DND-41 (cell line): ENCODE measurements at regions not wholly inside any gene's neighbourhood (a gene's known extent, or its start where the extent isn't known, plus 50 kb on each side); places are given as distances from the start of the nearest gene placed in this dataset.

Experiments used
- ATAC-seq: fragments of 200-7000 bp; cut with Tn5 transposase; 3 replicates; pipeline ENCODE4 v1.9.1; 2021; ENCODE audit warnings: low read depth; ENCODE audit not compliant: insufficient read depth
- DNase-seq: peaks from one replicate; pipeline ENCODE4 v3.0.0-alpha.2; 2020
- H2AFZ ChIP-seq: 2 replicates; pipeline ENCODE4 v1.6.0; 2012; ENCODE audit warnings: low read depth, low read length
- H3K27ac ChIP-seq: 2 replicates; pipeline ENCODE4 v1.5.1; 2012; ENCODE audit warnings: low read length, inconsistent platforms
- H3K27me3 ChIP-seq: fragments of 200-600 bp; sonication (generic); 2 replicates; pipeline ENCODE4 v1.6.0; 2012; ENCODE audit warnings: low read length, mild to moderate bottlenecking, inconsistent platforms; ENCODE audit not compliant: insufficient read depth, poor library complexity
- H3K36me3 ChIP-seq: 2 replicates; pipeline ENCODE4 v1.5.1; 2012; ENCODE audit warnings: low read length, inconsistent platforms; ENCODE audit not compliant: insufficient read depth
- H3K4me1 ChIP-seq: 2 replicates; pipeline ENCODE4 v1.5.1; 2012; ENCODE audit warnings: mild to moderate bottlenecking, low read length; ENCODE audit not compliant: insufficient read depth
- H3K4me2 ChIP-seq: 2 replicates; pipeline ENCODE4 v1.6.0; 2012; ENCODE audit warnings: mild to moderate bottlenecking, moderate library complexity, low read length, inconsistent platforms; ENCODE audit not compliant: insufficient read depth
- H3K4me3 ChIP-seq, 2 experiments: fragments of 200-600 bp in 1 of 2; shearing (Covaris generic) in 1 of 2; 2 replicates each; pipeline ENCODE4 v1.5.1; 2012 to 2016; ENCODE audit warnings: inconsistent platforms in 2 of 2, low read length in 2 of 2, mild to moderate bottlenecking in 2 of 2, low read depth in 1 of 2, moderate library complexity in 1 of 2
- H3K79me2 ChIP-seq: 2 replicates; pipeline ENCODE4 v1.6.0; 2012; ENCODE audit warnings: low read length, inconsistent platforms; ENCODE audit not compliant: insufficient read depth
- H3K9ac ChIP-seq: 2 replicates; pipeline ENCODE4 v1.6.0; 2012; ENCODE audit warnings: low read depth, mild to moderate bottlenecking, inconsistent platforms, low read length, moderate library complexity
- H3K9me3 ChIP-seq: 2 replicates; pipeline ENCODE4 v1.5.1; 2012; ENCODE audit warnings: low read length, moderate library complexity, mild to moderate bottlenecking, inconsistent platforms; ENCODE audit not compliant: insufficient read depth, severe bottlenecking
- H4K20me1 ChIP-seq: 2 replicates; pipeline ENCODE4 v1.6.0; 2012; ENCODE audit warnings: low read length; ENCODE audit not compliant: insufficient read depth
- CTCF ChIP-seq: IDR thresholded peaks from 2 replicates; pipeline ENCODE4 v1.5.1; 2012; ENCODE audit warnings: borderline replicate concordance, low read length, moderate library complexity, mild to moderate bottlenecking; ENCODE audit not compliant: poor library complexity, severe bottlenecking; ENCODE audit errors: extremely low read depth
- EZH2 ChIP-seq: IDR thresholded peaks from 3 replicates; pipeline ENCODE4 v1.6.1; 2012; ENCODE audit warnings: borderline replicate concordance, low read depth, mild to moderate bottlenecking, moderate library complexity, low read length, inconsistent platforms; ENCODE audit not compliant: severe bottlenecking

GRCh38 chr7:159246702-159247480 is 102.2 kb upstream of the VIPR2 start:
- H3K4me1 ChIP-seq: no peaks in the 10 kb centered on the region
- no peaks in the 10 kb centered on the region for H3K36me3 ChIP-seq
- ATAC-seq: no peak
- H3K4me2 ChIP-seq: no peak overlapping the region
- H2AFZ ChIP-seq: no peak overlapping the region
- TF ChIP-seq EZH2 (no peak), CTCF (no peak)
- H3K27ac ChIP-seq: no peak overlapping the region
- H3K27me3 ChIP-seq: no peaks in the 10 kb centered on the region
- no peak for DNase-seq
- H3K79me2 ChIP-seq: no peaks in the 10 kb centered on the region
- H3K9ac ChIP-seq: no peak overlapping the region
- H4K20me1 ChIP-seq: no peaks in the 10 kb centered on the region
- H3K9me3 ChIP-seq: no peaks in the 10 kb centered on the region
- no peak overlapping the region for H3K4me3 ChIP-seq

- DNase-seq (no peak), ATAC-seq (no peak)
- Histone ChIP-seq H3K27ac (no peak overlapping the region), H3K4me3 (no peak overlapping the region), H3K9me3 (no peaks in the 10 kb centered on the region), H3K9ac (no peak overlapping the region), H3K36me3 (no peaks in the 10 kb centered on the region), H3K4me1 (no peaks in the 10 kb centered on the region), H3K79me2 (no peaks in the 10 kb centered on the region), H4K20me1 (no peaks in the 10 kb centered on the region), H3K4me2 (no peak overlapping the region), H2AFZ (no peak overlapping the region), H3K27me3 (no peaks in the 10 kb centered on the region)
- TF ChIP-seq EZH2 (no peak), CTCF (no peak)
Observed at GRCh38 chr7:159240962-159241361, 96.3 kb upstream of the VIPR2 start.

- Histone ChIP-seq H3K27me3 (no peaks in the 10 kb centered on the region), H3K4me3 (no peak overlapping the region), H3K79me2 (no peaks in the 10 kb centered on the region), H3K9me3 (no peaks in the 10 kb centered on the region), H3K4me1 (no peaks in the 10 kb centered on the region), H3K9ac (no peak overlapping the region), H3K36me3 (no peaks in the 10 kb centered on the region), H3K27ac (no peak overlapping the region), H2AFZ (no peak overlapping the region), H3K4me2 (no peak overlapping the region), H4K20me1 (no peaks in the 10 kb centered on the region)
- no peak for TF ChIP-seq EZH2
- no peak for TF ChIP-seq CTCF
- DNase-seq: no peak
- no peak for ATAC-seq
Observed at GRCh38 chr7:159239028-159239427, 94.4 kb upstream of the VIPR2 start.
